ENCODE measurements at regions not wholly inside any gene's neighbourhood (a gene's known extent, or its start where the extent isn't known, plus 50 kb on each side); places are given as distances from the start of the nearest gene placed in this dataset.
A peak's percentile ranks its signal among the peaks of the same experiment; 100 is the strongest.

DNA sequence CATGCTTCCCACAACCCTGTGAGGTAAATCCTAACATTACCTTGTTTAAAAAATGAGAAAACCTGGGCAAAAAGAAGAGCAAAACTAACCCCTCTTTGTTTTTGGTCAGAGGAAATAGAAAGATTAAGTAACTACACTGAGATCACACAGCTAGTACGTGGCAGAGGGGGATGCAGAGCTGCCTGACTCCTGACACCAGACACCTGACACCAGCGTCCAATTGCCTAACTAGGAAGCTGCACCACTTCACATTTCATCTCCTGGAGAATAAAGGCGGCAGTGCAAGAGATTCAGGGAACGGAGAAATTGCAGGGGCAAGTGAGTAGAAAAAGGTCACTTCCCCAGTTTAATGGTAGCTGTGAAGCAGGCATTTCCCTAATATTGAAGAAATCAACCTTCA, 229.3 kb upstream of the PTBP2 start:
- DNase-seq: no peak
- H3K4me1 ChIP-seq: peaks cover 0 to 16% (median 7%) of the 10 kb centered on the region in 4 donors
- H3K36me3 ChIP-seq: no peaks in the 10 kb centered on the region
- TF ChIP-seq CTCF (IDR thresholded peaks at IDR 0.05): no peak
- TF ChIP-seq EP300 (IDR thresholded peaks at IDR 0.05): no peak
- no peak for TF ChIP-seq POLR2A (IDR thresholded peaks at IDR 0.05)
- no peak for TF ChIP-seq POLR2AphosphoS5 (IDR thresholded peaks at IDR 0.05)
- H3K27ac ChIP-seq: no peak overlapping the region
- 37 to 62% methylated on average over 4 of the region's 4 CpGs for WGBS, 2 donors
- H3K4me3 ChIP-seq: no peak overlapping the region
- no peaks in the 10 kb centered on the region for H3K27me3 ChIP-seq
- intact Hi-C loops (cut with DNase I): no loop called here
- no peaks in the 10 kb centered on the region for H3K9me3 ChIP-seq

DNA sequence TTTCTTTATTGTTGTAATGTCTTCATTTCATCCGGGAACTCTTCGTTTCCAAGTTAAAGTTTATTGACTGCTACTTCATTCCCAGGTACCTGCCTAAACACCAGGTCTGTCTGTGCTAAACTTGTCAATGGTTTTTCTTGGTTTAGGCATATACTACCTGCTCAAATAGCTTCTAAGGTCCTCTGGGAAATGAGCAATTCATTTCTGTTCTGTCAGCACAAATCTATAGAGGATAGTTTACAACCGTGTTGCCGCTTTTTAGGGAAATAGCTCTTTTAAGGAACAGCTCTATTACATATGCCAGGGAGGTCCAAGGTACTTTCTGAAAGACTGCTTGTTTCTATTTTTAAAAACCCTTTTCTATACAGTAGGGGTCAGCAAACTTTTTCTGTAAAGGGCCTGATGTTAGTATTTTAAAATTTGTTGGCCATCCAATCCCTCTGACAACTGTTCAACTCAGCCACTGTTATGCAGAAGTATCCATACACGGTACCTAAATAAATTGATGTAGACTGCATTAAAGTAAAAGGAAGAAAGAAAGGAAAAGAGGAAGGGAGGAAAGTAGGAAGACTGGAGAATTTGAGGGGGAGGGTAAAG, 222.7 kb upstream of the PTBP2 start:
- DNase-seq: no peak
- TF ChIP-seq POLR2AphosphoS5 (IDR thresholded peaks at IDR 0.05) (no peak), EP300 (IDR thresholded peaks at IDR 0.05) (no peak), POLR2A (IDR thresholded peaks at IDR 0.05) (no peak), CTCF (IDR thresholded peaks at IDR 0.05) (no peak)
- Histone ChIP-seq H3K27ac (no peak overlapping the region), H3K4me3 (no peak overlapping the region), H3K4me1 (no peaks in the 10 kb centered on the region), H3K27me3 (no peaks in the 10 kb centered on the region), H3K36me3 (no peaks in the 10 kb centered on the region), H3K9me3 (peaks cover 0 to 4% (median 0%) of the 10 kb centered on the region in 4 donors)
- intact Hi-C loops (cut with DNase I): no loop called here
- 68 to 77% methylated on average over 5 of the region's 5 CpGs for WGBS, 2 donors

- WGBS, 2 donors: 67 to 80% methylated on average over 4 of the region's 4 CpGs
- H3K4me3 ChIP-seq: no peak overlapping the region
- H3K4me1 ChIP-seq: peaks cover 0 to 31% (median 9%) of the 10 kb centered on the region in 4 donors
- TF ChIP-seq POLR2A (IDR thresholded peaks at IDR 0.05): no peak
- TF ChIP-seq POLR2AphosphoS5 (IDR thresholded peaks at IDR 0.05): no peak
- no peak for TF ChIP-seq EP300 (IDR thresholded peaks at IDR 0.05)
- TF ChIP-seq CTCF (IDR thresholded peaks at IDR 0.05): no peak
- DNase-seq: no peak
- H3K27me3 ChIP-seq: no peaks in the 10 kb centered on the region
- H3K9me3 ChIP-seq: peaks cover 0 to 4% (median 0%) of the 10 kb centered on the region in 4 donors
- H3K27ac ChIP-seq: no peak overlapping the region
- intact Hi-C loops (cut with DNase I): no loop called here
- H3K36me3 ChIP-seq: no peaks in the 10 kb centered on the region
These were observed 213.4 kb upstream of the PTBP2 start for GRCh38 chr1:96508233-96508632.

- no peak for TF ChIP-seq EP300 (IDR thresholded peaks at IDR 0.05)
- no peak for TF ChIP-seq POLR2A (IDR thresholded peaks at IDR 0.05)
- TF ChIP-seq CTCF (IDR thresholded peaks at IDR 0.05): no peak
- no peak for TF ChIP-seq POLR2AphosphoS5 (IDR thresholded peaks at IDR 0.05)
- Histone ChIP-seq H3K4me1 (peaks cover 0 to 42% (median 20%) of the 10 kb centered on the region in 4 donors), H3K36me3 (no peaks in the 10 kb centered on the region), H3K27ac (no peak overlapping the region), H3K9me3 (no peaks in the 10 kb centered on the region), H3K27me3 (no peaks in the 10 kb centered on the region), H3K4me3 (no peak overlapping the region)
- no peak for DNase-seq
- intact Hi-C loops (cut with DNase I): no loop called here
- 75 to 88% methylated on average over 1 of the region's 1 CpG for whole genome bisulfite sequencing, 2 donors
These were observed 212.2 kb upstream of the PTBP2 start for GRCh38 chr1:96509339-96509738.

DNA sequence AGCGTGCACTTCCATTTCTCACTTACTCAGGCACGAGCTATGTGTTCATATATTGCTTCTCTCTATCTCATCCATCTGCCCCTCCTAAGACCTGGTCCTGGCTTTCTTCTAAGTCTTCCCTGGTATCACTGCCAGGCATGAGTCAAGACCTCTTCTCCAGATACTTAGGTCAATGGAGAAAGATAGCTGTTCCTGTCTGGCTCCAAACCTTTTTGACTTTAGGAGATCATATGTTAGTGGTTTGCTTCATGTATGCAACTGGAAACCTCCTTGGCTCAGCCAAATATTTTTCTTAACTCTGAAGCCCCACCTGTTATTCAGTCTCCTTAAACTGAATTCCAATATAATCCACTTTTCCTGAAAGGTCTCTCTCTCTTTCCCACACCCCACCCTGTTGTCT, 211.6 kb upstream of the PTBP2 start:
- Histone ChIP-seq H3K4me1 (peaks cover 0 to 42% (median 20%) of the 10 kb centered on the region in 4 donors), H3K36me3 (no peaks in the 10 kb centered on the region), H3K27me3 (no peaks in the 10 kb centered on the region), H3K4me3 (no peak overlapping the region), H3K9me3 (no peaks in the 10 kb centered on the region), H3K27ac (peak overlapping the region in 1 of 4 donors; percentile 11)
- WGBS, 2 donors: 63 to 72% methylated on average over 2 of the region's 2 CpGs
- TF ChIP-seq POLR2AphosphoS5 (IDR thresholded peaks at IDR 0.05) (no peak), POLR2A (IDR thresholded peaks at IDR 0.05) (no peak), EP300 (IDR thresholded peaks at IDR 0.05) (no peak), CTCF (IDR thresholded peaks at IDR 0.05) (no peak)
- no peak for DNase-seq
- intact Hi-C loops (cut with DNase I): no loop called here

Data from sigmoid colon (tissue), 6 donors.